ENCODE measurements at regions not wholly inside any gene's neighbourhood (a gene's known extent, or its start where the extent isn't known, plus 50 kb on each side); places are given as distances from the start of the nearest gene placed in this dataset.

DNA sequence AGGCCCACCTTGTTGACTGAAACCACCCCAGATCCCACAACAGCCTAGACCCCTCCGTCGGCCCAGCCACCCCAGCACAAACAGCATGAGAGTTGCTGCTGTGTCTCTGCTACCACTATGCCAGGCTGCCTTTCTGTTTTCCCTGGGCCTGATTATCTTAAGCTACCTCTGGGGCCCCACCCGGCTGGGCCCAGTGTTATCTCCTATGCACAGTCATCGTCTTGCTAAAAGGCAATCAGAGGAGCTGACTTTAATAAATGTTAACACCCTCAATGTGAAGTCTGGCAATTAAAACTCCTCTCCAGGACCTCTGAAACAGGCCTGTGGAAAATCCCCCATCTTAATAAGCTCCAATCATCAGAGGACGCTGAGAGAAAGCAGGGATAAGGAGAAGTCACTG is 144.9 kb downstream of the FAM114A2 start (continued):
- TF ChIP-seq, protein P1, sequence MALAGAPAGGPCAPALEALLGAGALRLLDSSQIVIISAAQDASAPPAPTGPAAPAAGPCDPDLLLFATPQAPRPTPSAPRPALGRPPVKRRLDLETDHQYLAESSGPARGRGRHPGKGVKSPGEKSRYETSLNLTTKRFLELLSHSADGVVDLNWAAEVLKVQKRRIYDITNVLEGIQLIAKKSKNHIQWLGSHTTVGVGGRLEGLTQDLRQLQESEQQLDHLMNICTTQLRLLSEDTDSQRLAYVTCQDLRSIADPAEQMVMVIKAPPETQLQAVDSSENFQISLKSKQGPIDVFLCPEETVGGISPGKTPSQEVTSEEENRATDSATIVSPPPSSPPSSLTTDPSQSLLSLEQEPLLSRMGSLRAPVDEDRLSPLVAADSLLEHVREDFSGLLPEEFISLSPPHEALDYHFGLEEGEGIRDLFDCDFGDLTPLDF (CRISPR knock-in tag; IDR thresholded peaks at IDR 0.05), result no peak
- no peak for TF ChIP-seq NFYB (IDR thresholded peaks at IDR 0.05; ENCODE audit: extremely low read depth, insufficient read length)
- TF ChIP-seq DIDO1 (tag; IDR thresholded peaks at IDR 0.05; ENCODE audit: low read depth), result no peak
- TF ChIP-seq CBFA2T3 (IDR thresholded peaks at IDR 0.05), result peak; percentile 83
- peak; percentile 66; the same call in 1 of the 2 replicates for TF ChIP-seq SMARCA4 (IDR thresholded peaks at IDR 0.05)
- no peak for TF ChIP-seq NR2C2 (CRISPR knock-in tag; IDR thresholded peaks at IDR 0.05)
- no peak for TF ChIP-seq NR2C2 (tag; IDR thresholded peaks at IDR 0.05)
- TF ChIP-seq TAF1 (IDR thresholded peaks at IDR 0.05; ENCODE audit: control insufficient read depth, extremely low read depth, insufficient read depth, low read length, severe bottlenecking), result no peak
- TF ChIP-seq, protein P2, sequence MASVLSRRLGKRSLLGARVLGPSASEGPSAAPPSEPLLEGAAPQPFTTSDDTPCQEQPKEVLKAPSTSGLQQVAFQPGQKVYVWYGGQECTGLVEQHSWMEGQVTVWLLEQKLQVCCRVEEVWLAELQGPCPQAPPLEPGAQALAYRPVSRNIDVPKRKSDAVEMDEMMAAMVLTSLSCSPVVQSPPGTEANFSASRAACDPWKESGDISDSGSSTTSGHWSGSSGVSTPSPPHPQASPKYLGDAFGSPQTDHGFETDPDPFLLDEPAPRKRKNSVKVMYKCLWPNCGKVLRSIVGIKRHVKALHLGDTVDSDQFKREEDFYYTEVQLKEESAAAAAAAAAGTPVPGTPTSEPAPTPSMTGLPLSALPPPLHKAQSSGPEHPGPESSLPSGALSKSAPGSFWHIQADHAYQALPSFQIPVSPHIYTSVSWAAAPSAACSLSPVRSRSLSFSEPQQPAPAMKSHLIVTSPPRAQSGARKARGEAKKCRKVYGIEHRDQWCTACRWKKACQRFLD (CRISPR knock-in tag; IDR thresholded peaks at IDR 0.05), result no peak
- peak; percentile 60; the same call in 1 of the 2 replicates for TF ChIP-seq POLR2AphosphoS5 (IDR thresholded peaks at IDR 0.05; ENCODE audit: control insufficient read depth, insufficient read depth, low read depth, low read length)
- peak; percentile 76 for TF ChIP-seq TCF3 (CRISPR knock-in tag; IDR thresholded peaks at IDR 0.05)
- peak; percentile 33; the same call in 1 of the 2 replicates for TF ChIP-seq SOX6 (IDR thresholded peaks at IDR 0.05)
- no peak for TF ChIP-seq TAF9B (IDR thresholded peaks at IDR 0.05; ENCODE audit: partially characterized antibody)
- no peak for TF ChIP-seq ZNF586 (CRISPR knock-in tag; conservative IDR thresholded peaks at IDR 0.05)
- TF ChIP-seq, protein P3, sequence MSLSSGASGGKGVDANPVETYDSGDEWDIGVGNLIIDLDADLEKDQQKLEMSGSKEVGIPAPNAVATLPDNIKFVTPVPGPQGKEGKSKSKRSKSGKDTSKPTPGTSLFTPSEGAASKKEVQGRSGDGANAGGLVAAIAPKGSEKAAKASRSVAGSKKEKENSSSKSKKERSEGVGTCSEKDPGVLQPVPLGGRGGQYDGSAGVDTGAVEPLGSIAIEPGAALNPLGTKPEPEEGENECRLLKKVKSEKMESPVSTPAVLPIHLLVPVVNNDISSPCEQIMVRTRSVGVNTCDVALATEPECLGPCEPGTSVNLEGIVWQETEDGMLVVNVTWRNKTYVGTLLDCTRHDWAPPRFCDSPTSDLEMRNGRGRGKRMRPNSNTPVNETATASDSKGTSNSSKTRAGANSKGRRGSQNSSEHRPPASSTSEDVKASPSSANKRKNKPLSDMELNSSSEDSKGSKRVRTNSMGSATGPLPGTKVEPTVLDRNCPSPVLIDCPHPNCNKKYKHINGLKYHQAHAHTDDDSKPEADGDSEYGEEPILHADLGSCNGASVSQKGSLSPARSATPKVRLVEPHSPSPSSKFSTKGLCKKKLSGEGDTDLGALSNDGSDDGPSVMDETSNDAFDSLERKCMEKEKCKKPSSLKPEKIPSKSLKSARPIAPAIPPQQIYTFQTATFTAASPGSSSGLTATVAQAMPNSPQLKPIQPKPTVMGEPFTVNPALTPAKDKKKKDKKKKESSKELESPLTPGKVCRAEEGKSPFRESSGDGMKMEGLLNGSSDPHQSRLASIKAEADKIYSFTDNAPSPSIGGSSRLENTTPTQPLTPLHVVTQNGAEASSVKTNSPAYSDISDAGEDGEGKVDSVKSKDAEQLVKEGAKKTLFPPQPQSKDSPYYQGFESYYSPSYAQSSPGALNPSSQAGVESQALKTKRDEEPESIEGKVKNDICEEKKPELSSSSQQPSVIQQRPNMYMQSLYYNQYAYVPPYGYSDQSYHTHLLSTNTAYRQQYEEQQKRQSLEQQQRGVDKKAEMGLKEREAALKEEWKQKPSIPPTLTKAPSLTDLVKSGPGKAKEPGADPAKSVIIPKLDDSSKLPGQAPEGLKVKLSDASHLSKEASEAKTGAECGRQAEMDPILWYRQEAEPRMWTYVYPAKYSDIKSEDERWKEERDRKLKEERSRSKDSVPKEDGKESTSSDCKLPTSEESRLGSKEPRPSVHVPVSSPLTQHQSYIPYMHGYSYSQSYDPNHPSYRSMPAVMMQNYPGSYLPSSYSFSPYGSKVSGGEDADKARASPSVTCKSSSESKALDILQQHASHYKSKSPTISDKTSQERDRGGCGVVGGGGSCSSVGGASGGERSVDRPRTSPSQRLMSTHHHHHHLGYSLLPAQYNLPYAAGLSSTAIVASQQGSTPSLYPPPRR (CRISPR knock-in tag; IDR thresholded peaks at IDR 0.05; ENCODE audit: borderline replicate concordance), result no peak
- TF ChIP-seq SAFB2 (IDR thresholded peaks at IDR 0.05; ENCODE audit: borderline replicate concordance, low read depth, low read length, severe bottlenecking), result no peak
- no peak for TF ChIP-seq PHB (CRISPR knock-in tag; IDR thresholded peaks at IDR 0.05)
- 0 out of 2 replicates have a peak, but pooled peaks have one; percentile 35 for TF ChIP-seq MYNN (IDR thresholded peaks at IDR 0.05)
- no peak for TF ChIP-seq MYNN (CRISPR knock-in tag; IDR thresholded peaks at IDR 0.05)
- TF ChIP-seq FOXJ3 (CRISPR knock-in tag; IDR thresholded peaks at IDR 0.05), result no peak
- TF ChIP-seq CREM (IDR thresholded peaks at IDR 0.05; ENCODE audit: low read depth), result no peak

All from K562 (cell line).